ENCODE measurements at regions not wholly inside any gene's neighbourhood (a gene's known extent, or its start where the extent isn't known, plus 50 kb on each side); places are given as distances from the start of the nearest gene placed in this dataset.

DNA sequence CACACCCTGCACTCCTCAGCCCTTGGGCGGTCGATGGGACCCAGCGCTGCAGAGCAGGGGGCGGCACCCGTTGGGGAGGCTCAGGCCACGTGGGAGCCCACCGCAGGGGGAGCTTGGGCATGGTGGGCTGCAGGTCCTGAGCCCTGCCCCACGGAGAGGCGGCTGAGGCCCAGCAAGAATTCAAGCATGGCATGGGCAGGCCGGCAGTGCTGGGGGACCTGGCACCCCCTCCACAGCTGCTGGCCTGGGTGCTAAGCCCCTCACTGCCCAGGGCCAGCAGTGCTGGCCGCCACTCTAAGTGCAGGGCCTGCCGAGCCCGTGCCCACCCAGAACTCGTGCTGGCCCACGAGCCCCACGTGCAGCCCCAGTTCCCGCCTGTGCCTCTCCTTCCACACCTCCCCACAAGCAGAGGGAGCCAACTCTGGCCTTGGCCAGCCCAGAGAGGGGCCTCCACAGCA, 555.0 kb upstream of the ADGRL4 start:
- TF ChIP-seq POLR2AphosphoS5 (IDR thresholded peaks at IDR 0.05; ENCODE audit: borderline replicate concordance, low read depth, low read length) (no peak), EZH2 (IDR thresholded peaks at IDR 0.05) (no peak), FOXP2 (optimal IDR thresholded peaks at IDR 0.05; ENCODE audit: control extremely low read depth, extremely low read length, insufficient read depth) (no peak)

All from SK-N-MC (cell line).